H1 (cell line): ENCODE measurements at regions not wholly inside any gene's neighbourhood (a gene's known extent, or its start where the extent isn't known, plus 50 kb on each side); places are given as distances from the start of the nearest gene placed in this dataset.

Experiments used
- CTCF ChIA-PET: fragments of 300-600 bp; sonication (Branson Sonifier 250); formaldehyde crosslinking; loops from one replicate; lab custom pipeline; 2021; ENCODE audit not compliant: partially characterized antibody; lab: Charles Lee
- POLR2A ChIA-PET: fragments of 300-600 bp; sonication (Branson Sonifier 250); formaldehyde crosslinking; loops from one replicate; lab custom pipeline; 2021; ENCODE audit warnings: inconsistent platforms; ENCODE audit not compliant: partially characterized antibody; lab: Charles Lee
- DNase-seq, 2 experiments: peaks; one replicate each; pipeline versions ENCODE4 v3.0.0 to v3.0.0-alpha.2; 2010 to 2022; ENCODE audit warnings: low spot score in 2 of 2, low read depth in 1 of 2, mixed read lengths in 1 of 2
- FAIRE-seq: peaks from 2 replicates; lab custom pipeline; 2011; peaks lifted over from hg19 to GRCh38; lab: Jason Lieb, UNC
- H2AFZ ChIP-seq: 2 replicates; pipeline ENCODE4 v1.8.1; 2012; ENCODE audit warnings: low read length, inconsistent platforms
- H2AK5ac ChIP-seq: 2 replicates; pipeline ENCODE4 v1.6.1; 2013; ENCODE audit warnings: low read depth, low read length
- H2BK120ac ChIP-seq: replicated peaks from 2 replicates; pipeline ENCODE3; 2013; ENCODE audit warnings: low read depth, low read length, inconsistent platforms
- H2BK12ac ChIP-seq: 2 replicates; pipeline ENCODE4 v1.6.1; 2013; ENCODE audit warnings: low read depth, low read length
- H2BK15ac ChIP-seq: 2 replicates; pipeline ENCODE4 v1.6.1; 2013; ENCODE audit warnings: low read length
- H2BK20ac ChIP-seq: 2 replicates; pipeline ENCODE4 v1.6.1; 2013; ENCODE audit warnings: low read length
- H2BK5ac ChIP-seq: 2 replicates; pipeline ENCODE4 v1.6.1; 2013; ENCODE audit warnings: low read depth, low read length
- H3K14ac ChIP-seq: 2 replicates; pipeline ENCODE4 v1.6.1; 2013; ENCODE audit warnings: inconsistent platforms; ENCODE audit not compliant: insufficient read length
- H3K18ac ChIP-seq: 2 replicates; pipeline ENCODE4 v1.6.1; 2013; ENCODE audit warnings: low read length; ENCODE audit errors: extremely low read depth
- H3K23ac ChIP-seq: 2 replicates; pipeline ENCODE4 v1.6.1; 2013; ENCODE audit warnings: inconsistent platforms; ENCODE audit not compliant: insufficient read length
- H3K23me2 ChIP-seq: 2 replicates; pipeline ENCODE4 v1.6.1; 2013; ENCODE audit warnings: low read depth, low read length
- H3K27ac ChIP-seq: 2 replicates; pipeline ENCODE4 v1.6.1; 2011; ENCODE audit warnings: low read depth, low read length, inconsistent platforms
- H3K27me3 ChIP-seq, 4 experiments: replicated peaks in 1 of 4; 1 replicate in 1 of 4; 2 replicates in 3 of 4; pipeline versions ENCODE4 v1.6.1 to v1.8.1; 2011 to 2013; ENCODE audit warnings: low read length in 3 of 4, mild to moderate bottlenecking in 3 of 4, inconsistent platforms in 2 of 4, mixed read lengths in 2 of 4, moderate library complexity in 1 of 4; ENCODE audit not compliant: control insufficient read depth in 3 of 4, insufficient read depth in 3 of 4; ENCODE audit errors: extremely low read depth in 1 of 4
- H3K36me3 ChIP-seq, 4 experiments: 2 replicates each; pipeline versions ENCODE4 v1.6.1 to v1.8.1; 2011 to 2013; ENCODE audit warnings: mild to moderate bottlenecking in 4 of 4, low read length in 3 of 4, moderate library complexity in 2 of 4, control low read depth in 1 of 4, inconsistent platforms in 1 of 4; ENCODE audit not compliant: insufficient read depth in 4 of 4, control insufficient read depth in 2 of 4
- H3K4ac ChIP-seq: replicated peaks from 2 replicates; pipeline ENCODE3; 2013; ENCODE audit warnings: low read length, low read depth, mixed read lengths, inconsistent platforms; ENCODE audit not compliant: insufficient read length
- H3K4me1 ChIP-seq, 4 experiments: replicated peaks in 1 of 4; 1 replicate in 1 of 4; 2 replicates in 3 of 4; pipeline versions ENCODE4 v1.6.1 to v1.8.1; 2011 to 2013; ENCODE audit warnings: low read length in 3 of 4, inconsistent platforms in 2 of 4, mixed read lengths in 1 of 4; ENCODE audit not compliant: insufficient read depth in 4 of 4, control insufficient read depth in 3 of 4
- H3K4me2 ChIP-seq, 2 experiments: 2 replicates each; pipeline versions ENCODE4 v1.6.1 to v1.8.1; 2011 to 2013; ENCODE audit warnings: low read depth in 2 of 2, low read length in 2 of 2, control low read depth in 1 of 2, inconsistent platforms in 1 of 2, mild to moderate bottlenecking in 1 of 2; ENCODE audit not compliant: insufficient read depth in 1 of 2
- H3K4me3 ChIP-seq, 4 experiments: fragments of 200-600, 300-600 bp in 1 of 4; sonication (generic), shearing (Covaris generic), sonication (Bioruptor Twin) in 1 of 4; 2 replicates each; pipeline versions ENCODE4 v1.5.1 to v1.8.1; 2011 to 2016; ENCODE audit warnings: low read length in 4 of 4, low read depth in 3 of 4, control low read depth in 2 of 4, inconsistent platforms in 2 of 4, mild to moderate bottlenecking in 2 of 4, mixed read lengths in 1 of 4, moderate library complexity in 1 of 4; ENCODE audit not compliant: insufficient read depth in 2 of 4; ENCODE audit errors: extremely low read depth in 1 of 4
- H3K56ac ChIP-seq: replicated peaks from 2 replicates; pipeline ENCODE3; 2013; ENCODE audit warnings: low read depth, mild to moderate bottlenecking, mixed read lengths, low read length, inconsistent platforms; ENCODE audit not compliant: insufficient read length
- H3K79me1 ChIP-seq: 2 replicates; pipeline ENCODE4 v1.6.1; 2013; ENCODE audit warnings: low read depth, low read length, control low read depth
- H3K79me2 ChIP-seq, 2 experiments: 2 replicates each; pipeline versions ENCODE4 v1.6.1 to v1.8.1; 2012 to 2013; ENCODE audit warnings: low read length in 2 of 2, mild to moderate bottlenecking in 2 of 2, inconsistent platforms in 1 of 2; ENCODE audit not compliant: insufficient read depth in 2 of 2, control insufficient read depth in 1 of 2
- H3K9ac ChIP-seq, 4 experiments: replicated peaks in 1 of 4; 1 replicate in 1 of 4; 2 replicates in 3 of 4; pipeline versions ENCODE4 v1.6.1 to v1.8.1; 2011 to 2013; ENCODE audit warnings: low read depth in 3 of 4, low read length in 3 of 4, control low read depth in 2 of 4, mild to moderate bottlenecking in 2 of 4, moderate library complexity in 2 of 4, inconsistent platforms in 1 of 4; ENCODE audit errors: extremely low read depth in 1 of 4
- H3K9me3 ChIP-seq, 2 experiments: 2 replicates each; pipeline versions ENCODE4 v1.6.1 to v1.8.1; 2012 to 2013; ENCODE audit warnings: mild to moderate bottlenecking in 2 of 2, moderate library complexity in 2 of 2, control low read depth in 1 of 2, inconsistent platforms in 1 of 2, low read depth in 1 of 2, low read length in 1 of 2, mixed read lengths in 1 of 2; ENCODE audit not compliant: insufficient read depth in 2 of 2
- H4K20me1 ChIP-seq, 2 experiments: replicated peaks in 1 of 2; 2 replicates each; pipeline versions ENCODE3 to v1.8.1; 2011 to 2013; ENCODE audit warnings: inconsistent platforms in 2 of 2, low read length in 2 of 2, mild to moderate bottlenecking in 1 of 2; ENCODE audit not compliant: insufficient read depth in 2 of 2, control insufficient read depth in 1 of 2
- H4K5ac ChIP-seq: 2 replicates; pipeline ENCODE4 v1.6.1; 2013; ENCODE audit warnings: low read length, low read depth, mixed read lengths, inconsistent platforms; ENCODE audit not compliant: insufficient read length
- H4K8ac ChIP-seq: 2 replicates; pipeline ENCODE4 v1.8.0; 2013; ENCODE audit warnings: mild to moderate bottlenecking, moderate library complexity, low read length, inconsistent platforms; ENCODE audit not compliant: insufficient read depth; ENCODE audit errors: extremely low read depth
- H4K91ac ChIP-seq: replicated peaks from 2 replicates; pipeline ENCODE3; 2013; ENCODE audit warnings: low read length, mixed read lengths, inconsistent platforms; ENCODE audit not compliant: insufficient read length
- CBX8 ChIP-seq: fragments of 300-800, 300-1000 bp; sonication (generic); IDR thresholded peaks from 2 replicates; pipeline ENCODE4 v1.7.1; 2016; ENCODE audit warnings: low read depth, low read length, borderline replicate concordance
- GABPA ChIP-seq: IDR thresholded peaks from 2 replicates; pipeline ENCODE4 v1.6.1; 2011; ENCODE audit warnings: mild to moderate bottlenecking, low read length, moderate library complexity, borderline replicate concordance; ENCODE audit not compliant: insufficient read depth
- NANOG ChIP-seq: IDR thresholded peaks from 2 replicates; pipeline ENCODE4 v1.6.1; 2011; ENCODE audit warnings: low read length, low read depth, mild to moderate bottlenecking, inconsistent platforms; ENCODE audit not compliant: insufficient read depth, poor library complexity, severe bottlenecking
- POLR2AphosphoS5 ChIP-seq: IDR thresholded peaks from 2 replicates; pipeline ENCODE4 v1.6.1; 2011; ENCODE audit warnings: low read depth, low read length
- POU5F1 ChIP-seq: IDR thresholded peaks from 2 replicates; pipeline ENCODE4 v1.6.1; 2011; ENCODE audit warnings: low read depth, mild to moderate bottlenecking, low read length, moderate library complexity
- RBBP5 ChIP-seq: IDR thresholded peaks from 2 replicates; pipeline ENCODE4 v1.7.1; 2012; ENCODE audit warnings: low read depth, mild to moderate bottlenecking, inconsistent platforms, low read length, moderate library complexity, borderline replicate concordance
- RXRA ChIP-seq: IDR thresholded peaks from 2 replicates; pipeline ENCODE4 v1.6.1; 2011; ENCODE audit warnings: low read depth, mild to moderate bottlenecking, low read length, moderate library complexity; ENCODE audit not compliant: insufficient read depth
- SIN3A ChIP-seq, 2 experiments: IDR thresholded peaks in 1 of 2; conservative IDR thresholded peaks in 1 of 2; 2 replicates each; pipeline ENCODE4 v1.6.1; 2011 to 2012; ENCODE audit warnings: low read length in 2 of 2, improper control_type of control experiment in 1 of 2, low read depth in 1 of 2, mild to moderate bottlenecking in 1 of 2
- SP2 ChIP-seq: IDR thresholded peaks from 2 replicates; pipeline ENCODE4 v1.6.1; 2012; ENCODE audit warnings: mild to moderate bottlenecking, low read length, inconsistent platforms
- SRF ChIP-seq: IDR thresholded peaks from 2 replicates; pipeline ENCODE4 v1.6.1; 2011; ENCODE audit warnings: mild to moderate bottlenecking, low read depth, low read length, moderate library complexity
- TCF12 ChIP-seq: IDR thresholded peaks from 2 replicates; pipeline ENCODE4 v1.6.1; 2011; ENCODE audit warnings: low read depth, mild to moderate bottlenecking, low read length
- YY1 ChIP-seq: IDR thresholded peaks from 2 replicates; pipeline ENCODE4 v1.6.1; 2011; ENCODE audit warnings: low read depth, mild to moderate bottlenecking, low read length
- ZNF274 ChIP-seq: IDR thresholded peaks from 2 replicates; pipeline ENCODE4 v1.7.0; 2012; ENCODE audit warnings: low read length, borderline replicate concordance; ENCODE audit errors: extremely low read depth

- DNase-seq (no peak), FAIRE-seq (no peak)
- no peak overlapping the region for H3K18ac ChIP-seq
- no peak overlapping the region for H3K9ac ChIP-seq
- no peaks in the 10 kb centered on the region for H3K36me3 ChIP-seq
- H4K20me1 ChIP-seq: no peaks in the 10 kb centered on the region
- H4K91ac ChIP-seq: no peak overlapping the region
- no peak overlapping the region for H2BK20ac ChIP-seq
- no peak overlapping the region for H2BK15ac ChIP-seq
- H3K23me2 ChIP-seq: no peaks in the 10 kb centered on the region
- no peak overlapping the region for H3K4me3 ChIP-seq
- no peak overlapping the region for H3K14ac ChIP-seq
- no peak overlapping the region for H3K27ac ChIP-seq
- no peak overlapping the region for H3K23ac ChIP-seq
- no peak overlapping the region for H3K56ac ChIP-seq
- no peak for TF ChIP-seq RBBP5
- no peak for TF ChIP-seq POU5F1
- no peak for TF ChIP-seq TCF12
- no peak for TF ChIP-seq GABPA
- no peak for TF ChIP-seq SP2
- no peak for TF ChIP-seq ZNF274
- no peak for TF ChIP-seq NANOG
- TF ChIP-seq SIN3A (conservative IDR thresholded peaks at IDR 0.05 in 1 of 2, IDR thresholded peaks at IDR 0.05 in 1 of 2; ENCODE audit: low read depth in 1 of 2, low read length in 2 of 2): no peak
- no peak for TF ChIP-seq SRF
- no peak for TF ChIP-seq POLR2AphosphoS5
- no peak for TF ChIP-seq YY1
- no peak for TF ChIP-seq CBX8
- TF ChIP-seq RXRA: no peak
- no peak overlapping the region for H3K4me2 ChIP-seq
- no peak overlapping the region for H2AK5ac ChIP-seq
- no peak overlapping the region for H3K4ac ChIP-seq
- no peak overlapping the region for H4K5ac ChIP-seq
- no peaks in the 10 kb centered on the region for H3K27me3 ChIP-seq
- CTCF ChIA-PET: no interaction called here
- no peak overlapping the region for H2AFZ ChIP-seq
- H3K79me1 ChIP-seq: no peaks in the 10 kb centered on the region
- H2BK120ac ChIP-seq: no peak overlapping the region
- no peak overlapping the region for H2BK5ac ChIP-seq
- H3K79me2 ChIP-seq: no peaks in the 10 kb centered on the region
- POLR2A ChIA-PET: no interaction called here
- no peaks in the 10 kb centered on the region for H3K4me1 ChIP-seq
- H4K8ac ChIP-seq: no peak overlapping the region
- H3K9me3 ChIP-seq: no peaks in the 10 kb centered on the region
- no peak overlapping the region for H2BK12ac ChIP-seq
These were observed 658.0 kb upstream of the DPPA4 start for GRCh38 chr3:109995377-109995776.
